HG02571 (cell line): ENCODE measurements at regions not wholly inside any gene's neighbourhood (a gene's known extent, or its start where the extent isn't known, plus 50 kb on each side); places are given as distances from the start of the nearest gene placed in this dataset.

Source experiments
- ATAC-seq: cut with Tn5 transposase; IDR thresholded peaks from one replicate; pipeline ENCODE4 v1.9.1; 2021; ENCODE audit warnings: mild to moderate bottlenecking, moderate library complexity; ENCODE audit not compliant: unreplicated experiment

DNA sequence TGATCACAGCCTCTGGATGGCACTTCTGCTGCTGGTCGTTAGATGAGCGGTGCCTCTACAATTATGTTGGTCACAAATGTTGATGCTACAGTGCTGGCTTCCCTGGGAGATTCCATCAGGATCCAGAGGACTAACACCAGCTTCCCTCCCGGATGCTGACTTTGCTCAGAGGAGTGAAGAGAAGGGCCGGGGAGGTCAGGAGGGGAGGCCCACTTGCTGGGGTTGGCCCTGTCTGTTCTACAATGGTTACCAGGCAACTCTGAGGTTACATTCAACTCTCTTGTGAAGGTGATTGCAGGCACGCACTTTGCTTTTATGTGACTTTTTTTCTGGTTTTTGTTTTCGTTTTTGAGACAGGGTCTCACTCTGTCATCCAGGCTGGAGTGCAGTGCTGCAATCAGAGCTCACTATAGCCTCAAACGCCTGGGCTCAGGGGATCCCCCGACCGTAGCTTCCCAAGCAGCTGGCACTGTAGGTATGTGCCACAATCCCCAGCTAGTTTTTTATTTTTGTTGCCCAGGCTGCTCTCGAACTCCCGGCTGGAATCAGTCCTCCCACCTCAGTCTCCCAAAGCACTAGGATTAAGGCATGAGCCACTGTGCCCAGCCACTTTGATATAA, 112.5 kb downstream of the ADSS2 start:
- no peak for ATAC-seq

DNA sequence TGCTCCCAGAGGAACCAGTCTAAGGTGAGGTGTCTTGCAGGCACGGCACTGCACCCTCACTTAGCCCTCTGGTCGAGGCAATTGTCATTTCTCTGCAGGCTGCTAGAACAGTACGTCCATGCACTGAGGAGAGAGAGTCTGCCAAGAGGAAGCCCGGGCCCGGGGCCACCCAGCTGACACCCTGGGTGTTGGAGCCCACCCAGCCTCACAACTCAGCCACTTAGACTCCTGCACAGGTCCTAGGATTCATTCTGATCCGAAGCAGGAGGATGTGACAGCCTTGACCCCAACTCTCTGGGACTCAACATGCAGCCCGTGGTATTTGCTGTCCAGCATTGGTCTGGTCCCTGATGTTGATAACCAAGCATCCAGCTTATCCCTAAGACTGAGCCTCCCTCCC, 111.9 kb downstream of the ADSS2 start:
- no peak for ATAC-seq

DNA sequence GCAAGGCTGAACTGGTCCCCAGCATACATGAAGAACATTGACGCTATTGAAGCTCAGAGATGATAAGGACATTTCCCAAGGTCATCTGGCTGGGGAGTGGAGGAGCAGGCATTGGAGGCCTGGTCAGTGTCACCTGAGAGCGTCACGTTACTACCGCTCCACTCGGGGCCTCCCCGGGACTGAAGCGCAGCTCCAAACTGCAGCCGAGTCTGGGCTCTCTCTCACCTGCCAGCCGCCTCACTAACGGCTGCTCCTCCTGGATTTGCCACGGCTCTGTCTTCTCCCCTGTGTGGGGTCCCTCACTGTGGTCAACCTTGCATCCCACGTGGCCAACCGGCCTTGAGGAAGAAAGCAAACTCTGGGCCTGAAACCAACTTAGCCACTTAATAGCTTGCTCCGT, 111.3 kb downstream of the ADSS2 start:
- ATAC-seq: no peak

DNA sequence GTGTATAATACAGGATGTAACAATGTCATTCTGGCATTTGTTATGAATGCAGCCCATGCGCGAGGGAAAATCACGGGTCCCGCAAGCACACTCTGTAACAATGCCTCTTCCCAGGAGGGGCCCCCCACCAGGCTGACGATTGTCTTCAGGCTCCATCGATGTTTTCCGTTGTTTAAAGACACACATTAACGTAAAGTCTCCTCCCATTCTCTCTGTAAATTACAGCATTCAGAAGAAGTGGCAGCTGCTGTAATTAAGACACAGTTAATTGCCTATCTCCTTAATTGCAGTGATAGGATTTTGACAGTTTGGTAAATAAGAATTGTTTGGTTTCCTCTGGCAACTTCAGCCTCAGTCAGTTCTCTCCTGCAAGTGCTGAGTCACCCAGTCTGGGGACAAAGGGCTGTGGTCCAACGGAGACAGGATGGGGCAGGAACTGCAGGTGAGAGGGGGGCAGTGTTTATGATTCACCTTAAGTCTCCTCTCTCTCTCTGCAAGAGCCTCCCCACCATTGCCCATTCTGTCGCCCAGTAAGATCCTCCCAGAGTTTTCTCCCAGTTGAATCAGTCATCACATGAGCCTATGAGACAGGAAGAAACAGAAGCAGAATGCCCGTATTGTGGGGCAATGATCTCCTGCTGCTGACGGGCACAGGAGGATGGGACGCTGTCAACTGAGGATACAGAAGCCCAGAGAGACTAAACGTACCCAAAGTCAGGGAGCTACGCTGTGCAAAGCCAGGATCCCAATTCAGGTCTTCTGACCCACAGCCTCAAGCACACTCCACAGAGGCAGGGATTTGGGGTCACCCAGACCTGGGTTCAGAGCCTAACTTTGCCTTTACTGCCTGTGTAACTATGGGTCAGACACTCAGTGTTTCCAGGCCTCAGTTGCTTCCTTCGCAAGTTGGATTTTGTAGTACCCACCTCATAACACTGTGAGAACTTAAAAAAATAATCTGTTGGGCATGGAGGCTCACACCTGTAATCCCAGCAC, 110.0 kb downstream of the ADSS2 start:
- no peak for ATAC-seq

DNA sequence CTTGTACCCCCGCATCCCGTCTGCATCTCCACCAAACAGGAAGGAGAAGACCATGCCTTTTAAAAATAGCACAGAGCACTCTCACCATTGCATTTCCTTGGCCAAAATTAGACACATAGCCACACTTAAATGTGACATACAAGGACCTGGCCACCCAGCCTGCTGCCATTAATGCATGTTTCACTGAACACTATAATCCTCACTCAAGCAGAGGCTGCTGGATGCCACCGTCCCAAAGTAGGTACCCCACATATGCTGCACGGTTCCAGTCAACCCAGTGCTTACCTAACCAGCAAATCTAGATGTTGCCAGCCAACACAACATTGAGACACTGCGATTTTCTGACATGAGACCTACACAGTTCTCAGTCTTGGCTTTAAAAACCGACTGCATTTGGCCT, 107.7 kb downstream of the ADSS2 start:
- no peak for ATAC-seq

DNA sequence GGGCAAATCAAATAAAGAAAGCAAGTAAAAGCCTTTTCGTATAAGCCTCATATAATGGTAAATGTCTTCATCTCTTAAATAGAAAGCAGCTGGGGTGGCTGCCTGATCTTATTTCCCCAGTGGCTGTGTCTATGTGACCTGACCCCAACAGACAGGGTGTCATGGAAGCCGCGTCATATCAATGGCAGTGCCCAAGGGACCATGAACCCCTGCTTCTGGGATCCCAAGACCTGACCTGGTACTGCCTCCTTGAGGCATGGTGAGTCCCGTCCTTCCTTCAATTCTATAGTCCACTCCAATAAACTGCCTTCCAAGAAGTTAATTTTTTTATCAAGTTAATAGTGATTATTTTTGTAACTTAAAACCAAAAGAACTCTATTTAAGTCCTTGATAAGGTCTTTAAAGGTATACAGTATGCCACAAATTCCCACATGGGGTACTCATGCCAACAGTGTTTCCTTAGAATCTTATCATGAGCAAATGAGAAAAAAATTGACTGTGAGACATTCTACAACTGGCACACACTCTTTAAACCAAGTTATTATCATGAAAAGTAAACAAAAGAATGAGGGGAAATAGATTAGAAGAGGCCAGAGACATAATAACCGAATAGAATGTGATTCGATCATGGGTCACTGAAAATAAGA, 104.6 kb downstream of the ADSS2 start:
- no peak for ATAC-seq

DNA sequence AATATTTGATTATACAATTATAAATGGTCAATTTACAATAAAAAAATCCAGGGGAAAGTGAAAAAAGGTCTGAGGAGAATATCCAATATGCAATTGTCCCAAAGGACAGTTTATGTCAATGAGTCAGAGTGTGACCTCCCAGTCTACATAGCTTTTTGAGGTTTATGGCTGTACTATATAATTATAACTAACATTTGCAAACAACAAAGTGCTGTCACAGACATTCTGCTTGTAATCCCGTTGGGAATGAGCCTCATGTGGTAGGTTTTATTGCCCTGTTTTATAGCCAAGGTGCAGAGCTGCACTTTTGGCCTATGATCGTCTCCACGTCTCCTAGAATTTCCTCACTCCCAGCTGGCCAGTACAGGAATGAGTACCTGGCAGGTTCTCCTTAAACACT, 103.8 kb downstream of the ADSS2 start:
- ATAC-seq: no peak

GRCh38 chr1:244349103-244349531, 102.6 kb downstream of the ADSS2 start:
- ATAC-seq: no peak

GRCh38 chr1:244349581-244350001, 102.1 kb downstream of the ADSS2 start:
- no peak for ATAC-seq

DNA sequence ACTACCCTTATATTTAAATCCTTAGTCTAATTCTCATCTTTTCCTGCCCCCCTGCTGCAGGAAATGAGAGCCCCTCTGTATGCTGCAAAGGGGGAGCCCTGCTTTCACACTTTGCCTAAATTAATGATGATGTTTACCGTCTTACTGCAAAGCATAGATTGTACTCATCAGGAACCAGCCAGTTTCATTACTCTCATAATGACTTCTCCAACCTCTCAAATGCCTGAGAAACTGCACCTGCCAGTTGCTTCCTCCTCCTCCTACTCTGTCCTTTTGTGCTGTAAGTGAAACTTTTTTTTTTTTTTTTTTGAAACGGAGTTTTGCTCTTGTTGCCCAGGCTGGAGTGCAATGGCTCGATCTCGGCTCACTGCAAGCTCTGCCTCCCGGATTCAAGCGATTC, 101.7 kb downstream of the ADSS2 start:
- ATAC-seq: peak; percentile 81

DNA sequence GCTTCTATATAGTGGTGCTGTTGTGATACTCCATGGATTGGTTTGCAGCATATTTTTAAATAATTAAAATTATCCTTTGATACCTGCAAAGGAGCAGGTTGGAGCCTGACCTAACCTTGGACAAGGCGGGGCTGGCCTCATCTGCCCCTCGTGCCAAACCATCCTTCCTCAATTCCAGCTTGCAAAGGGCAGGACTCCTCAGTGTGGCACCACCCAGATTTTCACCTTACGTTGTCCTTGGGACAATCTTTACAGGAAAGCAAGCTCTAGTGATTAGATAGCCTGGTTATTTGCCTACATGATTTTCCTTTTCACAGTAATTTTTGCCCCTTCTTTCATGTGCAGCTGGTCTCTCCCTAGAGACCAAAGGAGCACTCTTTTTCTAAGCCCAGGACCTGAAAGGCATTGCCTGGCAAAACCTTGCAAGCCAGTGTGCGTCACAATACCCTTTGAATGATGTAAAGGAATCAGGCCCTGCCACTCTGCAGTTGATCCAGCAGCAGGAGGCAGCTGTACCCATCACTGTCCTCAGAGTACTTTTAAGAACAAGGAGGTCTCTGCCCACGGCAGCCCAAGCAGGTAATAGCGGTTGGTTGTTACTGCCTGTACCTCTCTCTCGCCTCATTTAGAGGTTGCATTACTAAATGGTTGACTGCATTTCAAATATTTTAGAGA, 99.4 kb downstream of the ADSS2 start:
- no peak for ATAC-seq

DNA sequence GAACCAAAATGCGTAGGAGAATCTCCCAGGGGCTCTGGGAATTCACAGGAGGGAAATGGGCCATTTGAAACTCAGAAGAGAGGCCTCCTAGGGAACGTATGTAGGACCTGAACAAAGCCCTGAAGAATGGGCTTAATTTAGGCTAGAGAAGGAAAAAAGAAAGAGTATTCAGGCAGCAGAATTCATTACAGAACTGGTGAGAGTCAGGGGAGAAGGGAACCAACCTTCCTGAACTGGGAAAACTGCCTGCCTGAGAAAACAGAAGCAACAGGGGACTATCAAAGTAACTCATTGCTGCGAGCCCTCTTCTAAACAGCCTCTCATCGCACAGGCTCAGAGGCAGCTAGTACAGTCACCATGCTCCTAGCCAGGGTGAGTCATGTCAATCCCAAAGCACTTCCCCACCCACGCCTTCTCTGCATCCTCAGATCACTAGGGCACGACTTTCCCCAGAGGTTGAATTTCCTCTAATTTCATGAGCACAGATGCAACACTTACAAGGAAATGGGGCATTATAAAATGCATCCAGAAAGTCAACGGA, 98.1 kb downstream of the ADSS2 start:
- no peak for ATAC-seq

GRCh38 chr1:244354810-244355278, 96.9 kb downstream of the ADSS2 start:
- no peak for ATAC-seq

GRCh38 chr1:244356376-244356775, 95.3 kb downstream of the ADSS2 start:
- ATAC-seq: no peak
